ENCODE measurements at regions not wholly inside any gene's neighbourhood (a gene's known extent, or its start where the extent isn't known, plus 50 kb on each side); places are given as distances from the start of the nearest gene placed in this dataset.

DNA sequence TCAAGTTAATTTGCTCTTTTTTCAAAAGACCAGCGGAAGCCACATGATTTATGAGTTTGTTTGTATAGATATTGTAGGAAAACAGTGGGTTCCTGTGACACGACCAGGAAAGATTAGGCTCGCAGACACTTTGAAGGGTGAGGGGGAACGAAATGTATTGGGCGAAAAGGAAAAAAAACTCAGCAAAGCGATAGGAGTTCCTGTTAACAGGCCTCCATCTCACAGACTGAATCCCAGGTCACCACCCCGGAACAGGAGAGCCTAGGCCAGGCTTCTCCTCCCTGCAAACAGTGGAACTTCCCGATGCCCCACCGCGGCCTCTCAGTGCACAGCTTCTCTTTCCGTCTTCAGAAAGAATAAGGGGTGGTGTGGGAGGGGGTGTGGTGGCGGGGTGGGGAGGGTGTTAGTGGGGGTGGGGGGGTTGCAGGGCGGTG, 181.8 kb upstream of the GPRIN3 start:
- DNase-seq: peak in 1 of 5 donors; percentile 22
- Histone ChIP-seq H3K4me3 (no peak overlapping the region), H3K27ac (no peak overlapping the region), H3K36me3 (no peaks in the 10 kb centered on the region), H3K27me3 (no peaks in the 10 kb centered on the region), H3K9me3 (no peaks in the 10 kb centered on the region), H3K4me1 (peaks cover 0 to 12% (median 0%) of the 10 kb centered on the region in 12 donors)
- TF ChIP-seq POLR2A (IDR thresholded peaks at IDR 0.05): no peak
- TF ChIP-seq, protein P1, sequence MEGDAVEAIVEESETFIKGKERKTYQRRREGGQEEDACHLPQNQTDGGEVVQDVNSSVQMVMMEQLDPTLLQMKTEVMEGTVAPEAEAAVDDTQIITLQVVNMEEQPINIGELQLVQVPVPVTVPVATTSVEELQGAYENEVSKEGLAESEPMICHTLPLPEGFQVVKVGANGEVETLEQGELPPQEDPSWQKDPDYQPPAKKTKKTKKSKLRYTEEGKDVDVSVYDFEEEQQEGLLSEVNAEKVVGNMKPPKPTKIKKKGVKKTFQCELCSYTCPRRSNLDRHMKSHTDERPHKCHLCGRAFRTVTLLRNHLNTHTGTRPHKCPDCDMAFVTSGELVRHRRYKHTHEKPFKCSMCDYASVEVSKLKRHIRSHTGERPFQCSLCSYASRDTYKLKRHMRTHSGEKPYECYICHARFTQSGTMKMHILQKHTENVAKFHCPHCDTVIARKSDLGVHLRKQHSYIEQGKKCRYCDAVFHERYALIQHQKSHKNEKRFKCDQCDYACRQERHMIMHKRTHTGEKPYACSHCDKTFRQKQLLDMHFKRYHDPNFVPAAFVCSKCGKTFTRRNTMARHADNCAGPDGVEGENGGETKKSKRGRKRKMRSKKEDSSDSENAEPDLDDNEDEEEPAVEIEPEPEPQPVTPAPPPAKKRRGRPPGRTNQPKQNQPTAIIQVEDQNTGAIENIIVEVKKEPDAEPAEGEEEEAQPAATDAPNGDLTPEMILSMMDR (IDR thresholded peaks at IDR 0.05): no peak
- intact Hi-C loops (cut with DNase I): loop anchor here in 5 of 10 donors (5.0 to 10.0 kb wide), 4 partner anchors 385 to 415 kb away; partner anchors contain the start of gene MMRN1 (in 1 of the 5)
- 59 to 67% (median 66%) methylated on average over 12 to 13 of the region's 13 CpGs for WGBS, 4 donors
- peak in 1 of 4 donors; percentile 46 for ATAC-seq

DNA sequence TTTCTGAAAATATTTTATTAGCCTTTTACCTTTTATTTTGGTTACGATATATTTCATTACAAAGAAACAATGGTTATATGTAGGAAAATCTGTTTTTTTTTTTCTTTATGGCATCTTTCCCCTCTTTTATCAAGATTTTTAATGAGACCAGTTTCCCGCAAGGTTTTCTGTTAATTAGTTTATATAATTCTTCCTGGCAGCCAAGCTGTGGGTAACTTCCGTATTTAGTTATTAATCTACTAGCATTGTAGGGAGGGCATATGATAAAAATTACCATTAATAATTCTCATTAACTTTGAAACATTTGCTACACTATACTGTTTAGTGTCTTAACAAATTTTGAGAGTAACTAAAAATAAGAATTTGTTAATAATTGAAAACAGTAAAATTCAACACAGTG, 181.1 kb upstream of the GPRIN3 start:
- intact Hi-C loops (cut with DNase I): loop anchor here in 5 of 10 donors (5.0 to 10.0 kb wide), 4 partner anchors 386 to 416 kb away; partner anchors contain the start of gene MMRN1 (in 1 of the 5)
- H3K27me3 ChIP-seq: no peaks in the 10 kb centered on the region
- no peak overlapping the region for H3K4me3 ChIP-seq
- no peaks in the 10 kb centered on the region for H3K9me3 ChIP-seq
- WGBS, 4 donors: 73 to 94% (median 82%) methylated on average over 3 of the region's 3 CpGs
- peaks cover 0 to 12% (median 0%) of the 10 kb centered on the region in 12 donors for H3K4me1 ChIP-seq
- ATAC-seq (no peak), DNase-seq (no peak)
- TF ChIP-seq, protein P1 (IDR thresholded peaks at IDR 0.05): no peak
- no peak for TF ChIP-seq POLR2A (IDR thresholded peaks at IDR 0.05)
- no peak overlapping the region for H3K27ac ChIP-seq
- H3K36me3 ChIP-seq: no peaks in the 10 kb centered on the region

DNA sequence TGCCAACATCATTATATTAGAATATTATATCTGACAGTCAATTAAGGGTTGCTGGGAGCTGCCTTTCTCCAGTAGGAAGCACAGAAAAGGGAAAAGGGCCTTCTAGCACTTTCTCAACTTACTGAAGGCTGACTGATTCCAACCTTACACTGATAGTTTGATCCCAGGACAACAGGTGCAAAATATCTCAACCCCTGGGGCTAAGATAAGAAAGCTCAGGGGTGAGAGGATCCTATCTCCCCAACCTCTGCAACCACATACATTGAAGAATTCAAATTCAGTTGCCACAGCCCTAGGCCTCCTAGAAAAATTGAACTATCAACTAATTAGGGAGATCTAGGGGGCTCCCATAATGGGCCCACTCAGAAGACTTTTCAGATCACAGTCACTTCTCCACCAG, 179.1 kb upstream of the GPRIN3 start:
- DNase-seq (no peak), ATAC-seq (no peak)
- H3K9me3 ChIP-seq: peaks cover 0 to under 1% (median 0%) of the 10 kb centered on the region in 12 donors
- no peaks in the 10 kb centered on the region for H3K4me1 ChIP-seq
- intact Hi-C loops (cut with DNase I): loop anchor here in 5 of 10 donors (5.0 to 10.0 kb wide), 4 partner anchors 388 to 418 kb away; partner anchors contain the start of gene MMRN1 (in 1 of the 5)
- H3K36me3 ChIP-seq: no peaks in the 10 kb centered on the region
- no peak overlapping the region for H3K4me3 ChIP-seq
- no peak for TF ChIP-seq POLR2A (IDR thresholded peaks at IDR 0.05)
- TF ChIP-seq, protein P1 (IDR thresholded peaks at IDR 0.05): no peak
- H3K27ac ChIP-seq: no peak overlapping the region
- no peaks in the 10 kb centered on the region for H3K27me3 ChIP-seq

DNA sequence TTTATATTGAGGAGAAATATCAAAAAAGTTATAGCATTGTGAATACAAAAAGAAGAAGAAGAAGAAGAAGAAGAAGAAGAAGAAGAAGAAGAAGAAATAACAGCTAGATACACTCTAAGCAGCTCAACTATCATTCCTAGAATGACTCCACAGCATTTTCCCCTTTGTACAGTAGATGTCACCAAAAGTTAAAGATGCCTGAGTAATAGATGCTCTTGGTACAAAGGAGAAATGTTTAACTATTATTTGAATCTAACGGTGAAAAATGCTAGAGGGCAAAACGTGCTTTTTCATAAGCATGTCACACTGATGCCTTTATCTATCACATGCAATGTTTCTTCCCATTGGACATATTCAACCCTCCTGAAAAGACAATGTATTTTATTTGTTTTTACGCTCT, 178.4 kb upstream of the GPRIN3 start:
- no peaks in the 10 kb centered on the region for H3K27me3 ChIP-seq
- WGBS, 4 donors: 46 to 58% (median 53%) methylated on average over 3 of the region's 3 CpGs
- intact Hi-C loops (cut with DNase I): loop anchor here in 5 of 10 donors (5.0 to 10.0 kb wide), 4 partner anchors 389 to 419 kb away; partner anchors contain the start of gene MMRN1 (in 1 of the 5)
- no peaks in the 10 kb centered on the region for H3K36me3 ChIP-seq
- DNase-seq: no peak
- H3K4me1 ChIP-seq: no peaks in the 10 kb centered on the region
- H3K4me3 ChIP-seq: no peak overlapping the region
- peaks cover 0 to 6% (median 0%) of the 10 kb centered on the region in 12 donors for H3K9me3 ChIP-seq
- ATAC-seq: no peak
- no peak overlapping the region for H3K27ac ChIP-seq
- TF ChIP-seq, protein P1 (IDR thresholded peaks at IDR 0.05): peak in 6 of 12 donors; percentile 8 to 39 (median 20)
- no peak for TF ChIP-seq POLR2A (IDR thresholded peaks at IDR 0.05)

Data from heart left ventricle (tissue), 16 donors.